ENCODE measurements at regions not wholly inside any gene's neighbourhood (a gene's known extent, or its start where the extent isn't known, plus 50 kb on each side); places are given as distances from the start of the nearest gene placed in this dataset.
A peak's percentile ranks its signal among the peaks of the same experiment; 100 is the strongest.

DNA sequence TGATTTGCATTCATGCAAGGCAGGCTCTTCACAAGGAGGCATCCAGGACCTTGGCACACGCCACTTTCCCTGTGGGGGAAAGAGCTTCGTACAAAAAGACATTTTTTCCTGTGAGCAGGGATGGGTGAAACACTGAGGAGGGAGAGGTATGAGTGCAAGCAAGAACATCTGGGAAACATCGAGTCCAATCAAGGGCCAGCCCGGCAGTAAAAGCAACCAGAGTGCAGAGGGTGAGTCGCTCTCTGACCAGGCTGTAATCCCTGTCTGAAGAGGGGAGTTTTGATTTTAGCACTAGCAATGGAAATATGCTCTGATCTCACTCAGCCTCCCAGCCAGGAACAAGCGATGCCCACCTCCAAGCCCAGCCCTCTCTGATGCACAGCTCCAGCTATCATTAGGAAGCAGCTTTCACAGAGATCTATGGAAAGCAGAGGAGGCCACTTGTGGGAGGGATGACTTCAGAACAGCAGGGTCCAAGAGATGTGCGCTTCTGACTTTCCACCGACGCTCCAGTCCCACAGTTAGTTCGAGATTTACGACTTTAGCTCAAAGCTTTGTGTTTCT lies 211.0 kb upstream of the ADAMTS16 start:
- Histone ChIP-seq H3K27ac (no peak overlapping the region), H3K36me3 (replicated peaks) (no peaks in the 10 kb centered on the region), H3K27me3 (replicated peaks) (no peaks in the 10 kb centered on the region), H3K4me3 (ENCODE audit: low read depth, low read length) (no peak overlapping the region)
- TF ChIP-seq, protein P1, sequence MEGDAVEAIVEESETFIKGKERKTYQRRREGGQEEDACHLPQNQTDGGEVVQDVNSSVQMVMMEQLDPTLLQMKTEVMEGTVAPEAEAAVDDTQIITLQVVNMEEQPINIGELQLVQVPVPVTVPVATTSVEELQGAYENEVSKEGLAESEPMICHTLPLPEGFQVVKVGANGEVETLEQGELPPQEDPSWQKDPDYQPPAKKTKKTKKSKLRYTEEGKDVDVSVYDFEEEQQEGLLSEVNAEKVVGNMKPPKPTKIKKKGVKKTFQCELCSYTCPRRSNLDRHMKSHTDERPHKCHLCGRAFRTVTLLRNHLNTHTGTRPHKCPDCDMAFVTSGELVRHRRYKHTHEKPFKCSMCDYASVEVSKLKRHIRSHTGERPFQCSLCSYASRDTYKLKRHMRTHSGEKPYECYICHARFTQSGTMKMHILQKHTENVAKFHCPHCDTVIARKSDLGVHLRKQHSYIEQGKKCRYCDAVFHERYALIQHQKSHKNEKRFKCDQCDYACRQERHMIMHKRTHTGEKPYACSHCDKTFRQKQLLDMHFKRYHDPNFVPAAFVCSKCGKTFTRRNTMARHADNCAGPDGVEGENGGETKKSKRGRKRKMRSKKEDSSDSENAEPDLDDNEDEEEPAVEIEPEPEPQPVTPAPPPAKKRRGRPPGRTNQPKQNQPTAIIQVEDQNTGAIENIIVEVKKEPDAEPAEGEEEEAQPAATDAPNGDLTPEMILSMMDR (IDR thresholded peaks at IDR 0.05; ENCODE audit: low read depth, low read length, missing control alignments) = no peak
- DNase-seq = no peak
- in situ Hi-C loops (cut with HindIII; ENCODE audit: low pct_ligation_motif_present, low sequenced_read_pairs) = no loop called here

DNA sequence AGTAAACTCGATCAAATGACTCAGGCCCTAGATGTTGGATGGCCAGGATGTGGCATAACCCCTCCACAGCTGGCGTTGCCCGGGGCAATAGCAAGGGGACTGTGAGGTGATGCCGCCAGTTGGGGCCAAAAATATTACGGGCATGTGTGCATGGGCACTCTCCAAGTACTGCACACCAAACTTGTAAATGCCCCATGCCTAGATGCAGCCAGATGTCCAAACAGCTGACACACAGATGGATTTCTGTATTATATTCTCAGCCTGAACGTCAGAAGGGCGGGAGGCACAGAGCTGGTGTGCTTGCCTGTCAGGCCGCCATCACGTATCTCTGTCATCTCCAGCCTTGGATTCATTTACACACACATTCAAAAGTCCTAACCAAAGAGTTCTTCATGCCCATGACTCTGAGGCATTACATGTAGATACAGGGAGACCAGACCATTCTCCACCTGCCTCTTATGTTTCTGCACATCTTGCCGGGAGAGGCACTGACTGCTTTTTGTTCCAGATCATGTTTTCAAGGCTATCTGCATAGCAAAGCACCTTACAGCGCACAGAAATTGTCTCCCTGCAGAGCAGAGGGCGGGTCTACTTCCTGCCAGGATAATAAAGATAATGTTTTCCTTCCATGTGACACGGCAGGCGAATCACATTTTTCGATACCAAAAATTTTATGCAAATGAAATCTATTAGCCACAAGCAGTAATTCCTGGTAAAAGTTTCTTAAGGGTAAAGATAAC lies 200.9 kb upstream of the ADAMTS16 start:
- TF ChIP-seq, protein P1 (IDR thresholded peaks at IDR 0.05; ENCODE audit: low read depth, low read length, missing control alignments) = no peak
- no peaks in the 10 kb centered on the region for H3K27me3 ChIP-seq (replicated peaks)
- in situ Hi-C loops (cut with HindIII; ENCODE audit: low pct_ligation_motif_present, low sequenced_read_pairs) = no loop called here
- no peaks in the 10 kb centered on the region for H3K36me3 ChIP-seq (replicated peaks)
- no peak overlapping the region for H3K4me3 ChIP-seq (ENCODE audit: low read depth, low read length)
- DNase-seq = no peak
- no peak overlapping the region for H3K27ac ChIP-seq

DNA sequence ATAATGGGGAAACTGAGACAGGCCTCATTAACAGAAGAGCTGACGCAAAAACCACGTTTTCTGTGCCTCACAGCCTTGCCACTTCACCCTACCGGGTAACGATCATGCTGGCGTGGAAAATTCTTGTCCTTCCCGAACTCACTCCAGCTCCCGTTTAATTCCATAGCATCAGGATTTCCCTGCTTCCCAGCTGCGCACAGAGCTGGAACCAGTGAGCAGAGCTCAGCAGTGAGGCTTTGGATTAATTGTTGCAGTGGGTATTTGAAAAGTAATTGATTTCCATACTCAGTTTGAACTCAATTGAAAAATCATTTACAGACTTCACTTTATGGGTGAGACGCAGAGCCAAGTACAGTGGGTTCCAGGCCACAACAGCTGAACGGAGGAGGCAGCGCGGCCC lies 199.0 kb upstream of the ADAMTS16 start:
- TF ChIP-seq, protein P1 (IDR thresholded peaks at IDR 0.05; ENCODE audit: low read depth, low read length, missing control alignments) = no peak
- no peak overlapping the region for H3K4me3 ChIP-seq (ENCODE audit: low read depth, low read length)
- no peaks in the 10 kb centered on the region for H3K27me3 ChIP-seq (replicated peaks)
- no peaks in the 10 kb centered on the region for H3K36me3 ChIP-seq (replicated peaks)
- no peak overlapping the region for H3K27ac ChIP-seq
- no peak for DNase-seq
- in situ Hi-C loops (cut with HindIII; ENCODE audit: low pct_ligation_motif_present, low sequenced_read_pairs) = no loop called here

DNA sequence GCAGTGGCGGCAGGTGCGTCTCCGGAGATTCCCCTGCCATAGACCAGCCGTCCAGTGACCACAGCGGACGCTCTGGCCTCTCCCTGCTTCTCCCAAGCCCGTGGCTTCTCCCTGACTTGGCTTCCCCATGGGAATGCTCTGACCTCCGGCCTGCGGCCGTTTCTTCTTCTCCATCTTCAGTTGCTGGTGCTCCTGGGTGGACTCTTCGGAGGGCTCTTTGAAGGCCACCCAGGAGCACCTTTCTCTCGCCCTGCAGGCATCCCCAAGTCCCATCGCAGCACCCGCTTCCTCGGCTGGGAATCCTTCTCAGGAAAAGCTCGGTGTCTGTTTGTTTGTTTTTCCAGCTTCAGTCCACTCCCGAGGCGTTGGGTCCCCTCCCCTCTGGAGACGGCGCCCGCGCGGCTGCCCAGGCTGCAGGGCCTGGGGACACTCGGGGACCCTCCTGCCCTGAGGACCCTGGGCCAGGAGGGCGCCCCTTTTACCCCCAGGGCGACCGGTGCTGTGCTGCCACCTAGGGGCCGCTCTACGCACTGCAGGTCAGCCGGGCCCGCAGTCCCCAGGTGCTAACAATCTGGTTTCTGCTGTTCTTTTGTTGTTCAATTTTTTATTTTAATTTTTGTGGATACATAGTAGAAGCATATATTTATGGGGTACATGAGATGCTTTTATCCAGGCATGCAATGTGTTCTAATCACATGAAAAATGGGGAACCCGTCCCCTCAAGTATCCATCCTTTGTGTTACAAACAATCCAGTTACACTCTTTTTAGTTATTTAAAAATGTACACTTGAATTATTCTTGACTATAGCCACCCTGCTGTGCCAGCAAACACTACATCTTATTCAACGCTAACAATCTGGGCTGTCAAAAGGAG lies 197.9 kb upstream of the ADAMTS16 start:
- Histone ChIP-seq H3K36me3 (replicated peaks) (no peaks in the 10 kb centered on the region), H3K4me3 (ENCODE audit: low read depth, low read length) (no peak overlapping the region), H3K27me3 (replicated peaks) (no peaks in the 10 kb centered on the region), H3K27ac (no peak overlapping the region)
- TF ChIP-seq, protein P1 (IDR thresholded peaks at IDR 0.05; ENCODE audit: low read depth, low read length, missing control alignments) = peak; percentile 74
- DNase-seq = no peak
- in situ Hi-C loops (cut with HindIII; ENCODE audit: low pct_ligation_motif_present, low sequenced_read_pairs) = no loop called here

DNA sequence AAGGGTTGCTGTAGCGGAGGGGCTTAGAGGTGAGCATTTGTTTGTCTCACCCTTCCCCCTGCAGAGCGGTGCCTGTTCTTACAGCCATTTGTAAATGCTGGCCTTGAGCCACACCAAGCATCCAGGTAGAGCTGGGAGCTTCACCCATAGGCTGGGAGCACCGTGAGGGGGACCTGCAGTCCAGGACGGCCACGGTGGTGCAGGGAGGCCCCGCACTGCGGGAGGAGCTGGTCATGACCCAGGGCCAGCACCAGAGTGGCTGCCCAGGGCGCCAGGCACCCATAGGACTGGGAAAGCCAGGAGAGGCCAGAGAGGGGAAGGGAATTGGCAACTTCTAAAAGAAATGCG lies 197.3 kb upstream of the ADAMTS16 start:
- Histone ChIP-seq H3K27ac (no peak overlapping the region), H3K4me3 (ENCODE audit: low read depth, low read length) (no peak overlapping the region), H3K27me3 (replicated peaks) (no peaks in the 10 kb centered on the region), H3K36me3 (replicated peaks) (no peaks in the 10 kb centered on the region)
- in situ Hi-C loops (cut with HindIII; ENCODE audit: low pct_ligation_motif_present, low sequenced_read_pairs) = no loop called here
- TF ChIP-seq, protein P1 (IDR thresholded peaks at IDR 0.05; ENCODE audit: low read depth, low read length, missing control alignments) = no peak
- DNase-seq = no peak
